ENCODE measurements at regions not wholly inside any gene's neighbourhood (a gene's known extent, or its start where the extent isn't known, plus 50 kb on each side); places are given as distances from the start of the nearest gene placed in this dataset.

DNA sequence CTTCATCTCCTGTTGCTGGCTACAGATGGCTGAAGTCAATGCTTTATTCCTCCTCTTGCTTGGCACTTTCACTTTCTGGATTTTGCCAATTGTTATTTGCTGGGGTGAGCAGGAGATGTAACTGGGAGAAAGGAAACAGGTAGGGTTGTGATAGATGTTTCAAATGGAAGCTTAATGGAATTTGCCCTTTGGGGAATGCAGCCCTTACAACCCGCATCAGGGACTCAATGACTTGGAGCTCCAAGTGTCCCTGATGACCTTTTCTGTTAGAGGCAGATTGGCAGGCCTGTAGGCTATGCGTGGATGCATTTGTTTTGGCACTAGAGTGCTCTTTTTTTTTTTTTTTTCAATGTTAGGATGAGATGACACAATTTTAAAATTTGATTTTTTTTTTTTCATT lies 219.9 kb upstream of the GLRA1 start:
- H3K27ac ChIP-seq (ENCODE audit: insufficient read depth in 1 of 2, low read depth in 1 of 2, low read length in 2 of 2, poor library complexity in 1 of 2, severe bottlenecking in 2 of 2) = no peak overlapping the region
- POLR2A ChIA-PET = no interaction called here
- WGBS (ENCODE audit: insufficient coverage) = 92% methylated on average over 1 of the region's 2 CpGs
- H3K4me1 ChIP-seq (ENCODE audit: control extremely low read depth in 1 of 4, control insufficient read depth in 4 of 4, insufficient read depth in 4 of 4, low read length in 3 of 4) = no peaks in the 10 kb centered on the region
- no peaks in the 10 kb centered on the region for H3K27me3 ChIP-seq (replicated peaks in 2 of 5; ENCODE audit: control insufficient read depth in 4 of 5, insufficient read depth in 5 of 5, low read length in 4 of 5)
- H3K4me3 ChIP-seq (ENCODE audit: control insufficient read depth in 1 of 7, extremely low read depth in 1 of 7, insufficient read depth in 4 of 7, low read depth in 2 of 7, low read length in 6 of 7) = no peak overlapping the region
- DNase-seq = no peak
- CTCF ChIA-PET = interaction anchor here (1.3 to 3.7 kb wide), 2 partner anchors 21 to 319 kb away, joined by 4 to 37 read pairs; no protein-coding TSS in a partner anchor
- no peaks in the 10 kb centered on the region for H3K36me3 ChIP-seq (ENCODE audit: control insufficient read depth in 4 of 4, insufficient read depth in 4 of 4, low read length in 3 of 4)
- no peaks in the 10 kb centered on the region for H3K9me3 ChIP-seq (ENCODE audit: control extremely low read depth in 1 of 5, control insufficient read depth in 4 of 5, insufficient read depth in 2 of 5, low read depth in 1 of 5, low read length in 4 of 5)

DNA sequence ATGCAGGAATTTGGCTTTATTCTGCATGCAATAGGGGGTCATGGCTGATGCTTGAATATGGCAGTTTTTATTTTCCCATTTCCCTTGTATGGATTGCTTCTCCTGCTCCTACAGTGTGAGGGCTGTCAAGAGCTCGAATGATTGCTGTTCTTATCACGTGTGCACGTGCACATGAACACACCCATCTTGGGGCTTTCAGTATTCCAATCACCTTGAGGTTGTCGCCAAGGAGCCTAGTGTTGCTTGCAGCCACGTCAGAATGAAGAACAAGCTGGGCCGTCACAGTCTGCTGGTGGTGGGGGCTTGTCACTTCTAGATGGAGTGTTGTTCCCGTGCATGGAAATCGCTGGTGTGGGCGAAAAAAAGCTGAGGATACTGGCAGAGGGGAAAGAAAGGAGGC lies 219.4 kb upstream of the GLRA1 start:
- no peak for DNase-seq
- CTCF ChIA-PET = interaction anchor here (1.3 to 3.7 kb wide), 2 partner anchors 22 to 318 kb away, joined by 4 to 37 read pairs; no protein-coding TSS in a partner anchor
- H3K4me3 ChIP-seq (ENCODE audit: control insufficient read depth in 1 of 7, extremely low read depth in 1 of 7, insufficient read depth in 4 of 7, low read depth in 2 of 7, low read length in 6 of 7) = no peak overlapping the region
- no peaks in the 10 kb centered on the region for H3K4me1 ChIP-seq (ENCODE audit: control extremely low read depth in 1 of 4, control insufficient read depth in 4 of 4, insufficient read depth in 4 of 4, low read length in 3 of 4)
- H3K36me3 ChIP-seq (ENCODE audit: control insufficient read depth in 4 of 4, insufficient read depth in 4 of 4, low read length in 3 of 4) = no peaks in the 10 kb centered on the region
- H3K27ac ChIP-seq (ENCODE audit: insufficient read depth in 1 of 2, low read depth in 1 of 2, low read length in 2 of 2, poor library complexity in 1 of 2, severe bottlenecking in 2 of 2) = no peak overlapping the region
- H3K27me3 ChIP-seq (replicated peaks in 2 of 5; ENCODE audit: control insufficient read depth in 4 of 5, insufficient read depth in 5 of 5, low read length in 4 of 5) = no peaks in the 10 kb centered on the region
- 94% methylated on average over 9 of the region's 9 CpGs for WGBS (ENCODE audit: insufficient coverage)
- POLR2A ChIA-PET = no interaction called here
- H3K9me3 ChIP-seq (ENCODE audit: control extremely low read depth in 1 of 5, control insufficient read depth in 4 of 5, insufficient read depth in 2 of 5, low read depth in 1 of 5, low read length in 4 of 5) = no peaks in the 10 kb centered on the region

DNA sequence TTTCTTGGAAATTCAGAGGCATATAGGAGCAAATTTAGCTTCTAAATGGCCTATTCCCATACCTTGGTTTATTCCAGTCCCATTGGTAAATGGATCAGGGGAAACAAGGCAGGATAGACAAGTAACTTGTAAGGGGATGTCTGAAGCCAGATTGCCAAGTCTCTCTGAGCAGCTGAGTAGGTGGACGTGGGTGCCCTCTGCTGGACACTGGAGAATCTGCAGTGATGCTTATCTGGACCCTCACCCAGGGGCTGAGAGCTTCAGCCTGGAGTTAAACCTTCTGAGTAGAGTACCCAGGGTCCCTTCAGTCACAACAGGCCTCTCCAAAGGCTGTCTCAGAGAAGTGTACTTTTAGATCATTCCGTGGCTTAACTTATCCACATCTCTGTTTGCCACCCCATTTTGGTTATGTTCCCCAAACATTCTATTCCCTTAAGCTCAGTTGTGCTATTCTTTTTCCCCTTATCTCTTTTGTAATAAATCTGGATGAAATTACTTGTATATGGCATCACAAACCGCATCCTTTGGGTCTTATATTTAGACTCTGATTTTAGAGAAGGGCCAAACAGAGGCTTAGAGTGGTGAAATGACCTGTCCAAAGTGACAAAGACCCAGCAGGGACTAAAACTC lies 218.3 kb upstream of the GLRA1 start:
- no peaks in the 10 kb centered on the region for H3K9me3 ChIP-seq (ENCODE audit: control extremely low read depth in 1 of 5, control insufficient read depth in 4 of 5, insufficient read depth in 2 of 5, low read depth in 1 of 5, low read length in 4 of 5)
- no peak overlapping the region for H3K4me3 ChIP-seq (ENCODE audit: control insufficient read depth in 1 of 7, extremely low read depth in 1 of 7, insufficient read depth in 4 of 7, low read depth in 2 of 7, low read length in 6 of 7)
- no peaks in the 10 kb centered on the region for H3K36me3 ChIP-seq (ENCODE audit: control insufficient read depth in 4 of 4, insufficient read depth in 4 of 4, low read length in 3 of 4)
- H3K27ac ChIP-seq (ENCODE audit: insufficient read depth in 1 of 2, low read depth in 1 of 2, low read length in 2 of 2, poor library complexity in 1 of 2, severe bottlenecking in 2 of 2) = no peak overlapping the region
- peaks cover 0 to 3% (median 0%) of the 10 kb centered on the region in 5 experiments for H3K27me3 ChIP-seq (replicated peaks in 2 of 5; ENCODE audit: control insufficient read depth in 4 of 5, insufficient read depth in 5 of 5, low read length in 4 of 5)
- H3K4me1 ChIP-seq (ENCODE audit: control extremely low read depth in 1 of 4, control insufficient read depth in 4 of 4, insufficient read depth in 4 of 4, low read length in 3 of 4) = no peaks in the 10 kb centered on the region
- CTCF ChIA-PET = interaction anchor here (1.0 to 3.7 kb wide), 3 partner anchors 8 to 371 kb away, joined by 3 to 37 read pairs (median 4); no protein-coding TSS in a partner anchor
- 40% methylated on average over 2 of the region's 3 CpGs for WGBS (ENCODE audit: insufficient coverage)
- POLR2A ChIA-PET = no interaction called here
- peak; percentile 22 to 59 (median 45) for DNase-seq

DNA sequence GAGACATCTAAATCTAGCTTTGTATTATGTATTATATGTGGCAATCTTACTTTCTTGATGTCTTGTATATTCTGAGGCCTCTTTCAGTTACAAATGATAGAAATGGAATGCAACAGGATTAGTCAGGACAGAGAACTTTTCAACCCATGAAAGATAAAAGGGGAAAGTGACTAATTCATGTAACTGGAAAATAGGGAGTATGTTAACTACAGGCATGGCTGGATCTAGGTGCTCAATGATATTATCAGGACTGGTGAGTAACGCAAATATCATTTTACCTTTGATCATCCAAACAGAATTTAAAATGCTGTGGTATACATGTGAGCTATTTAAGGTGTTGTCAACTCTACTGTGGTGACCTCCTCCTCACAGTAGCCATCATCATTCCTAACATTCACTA lies 215.7 kb upstream of the GLRA1 start:
- H3K27ac ChIP-seq (ENCODE audit: insufficient read depth in 1 of 2, low read depth in 1 of 2, low read length in 2 of 2, poor library complexity in 1 of 2, severe bottlenecking in 2 of 2) = no peak overlapping the region
- no peaks in the 10 kb centered on the region for H3K36me3 ChIP-seq (ENCODE audit: control insufficient read depth in 4 of 4, insufficient read depth in 4 of 4, low read length in 3 of 4)
- H3K9me3 ChIP-seq (ENCODE audit: control extremely low read depth in 1 of 5, control insufficient read depth in 4 of 5, insufficient read depth in 2 of 5, low read depth in 1 of 5, low read length in 4 of 5) = no peaks in the 10 kb centered on the region
- no peak for DNase-seq
- H3K4me1 ChIP-seq (ENCODE audit: control extremely low read depth in 1 of 4, control insufficient read depth in 4 of 4, insufficient read depth in 4 of 4, low read length in 3 of 4) = no peaks in the 10 kb centered on the region
- H3K27me3 ChIP-seq (replicated peaks in 2 of 5; ENCODE audit: control insufficient read depth in 4 of 5, insufficient read depth in 5 of 5, low read length in 4 of 5) = peaks cover 0 to 6% (median 0%) of the 10 kb centered on the region in 5 experiments
- POLR2A ChIA-PET = no interaction called here
- CTCF ChIA-PET = interaction anchor here (1.0 to 1.9 kb wide), 3 partner anchors 9 to 309 kb away, joined by 3 to 7 read pairs (median 3); no protein-coding TSS in a partner anchor
- H3K4me3 ChIP-seq (ENCODE audit: control insufficient read depth in 1 of 7, extremely low read depth in 1 of 7, insufficient read depth in 4 of 7, low read depth in 2 of 7, low read length in 6 of 7) = no peak overlapping the region
- no CpG with 5 or more reads among the region's 1 CpG for whole genome bisulfite sequencing (ENCODE audit: insufficient coverage)

DNA sequence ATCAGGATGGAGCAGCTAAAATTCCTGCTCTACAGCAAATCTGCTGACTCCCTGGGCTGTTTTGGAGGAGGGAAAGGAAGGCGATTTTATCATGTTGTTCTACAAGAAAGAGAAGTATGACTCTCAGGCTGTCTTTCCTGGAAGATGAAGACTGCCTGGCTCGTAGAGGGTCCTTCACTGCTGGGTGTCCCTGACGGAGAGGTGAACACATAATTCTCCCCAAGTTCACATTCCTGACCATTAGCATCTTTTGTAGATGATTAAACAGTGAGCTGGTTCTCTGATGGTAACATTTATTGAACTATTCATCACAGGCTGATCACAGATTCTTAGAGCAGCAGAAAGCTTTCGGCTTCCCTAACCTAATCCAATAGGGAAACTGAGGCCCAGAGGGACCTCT lies 212.4 kb upstream of the GLRA1 start:
- no peaks in the 10 kb centered on the region for H3K4me1 ChIP-seq (ENCODE audit: control extremely low read depth in 1 of 4, control insufficient read depth in 4 of 4, insufficient read depth in 4 of 4, low read length in 3 of 4)
- no peaks in the 10 kb centered on the region for H3K36me3 ChIP-seq (ENCODE audit: control insufficient read depth in 4 of 4, insufficient read depth in 4 of 4, low read length in 3 of 4)
- WGBS (ENCODE audit: insufficient coverage) = no CpG with 5 or more reads among the region's 4 CpGs
- H3K27ac ChIP-seq (ENCODE audit: insufficient read depth in 1 of 2, low read depth in 1 of 2, low read length in 2 of 2, poor library complexity in 1 of 2, severe bottlenecking in 2 of 2) = no peak overlapping the region
- no peaks in the 10 kb centered on the region for H3K9me3 ChIP-seq (ENCODE audit: control extremely low read depth in 1 of 5, control insufficient read depth in 4 of 5, insufficient read depth in 2 of 5, low read depth in 1 of 5, low read length in 4 of 5)
- CTCF ChIA-PET = no interaction called here
- peaks cover 0 to 6% (median 0%) of the 10 kb centered on the region in 5 experiments for H3K27me3 ChIP-seq (replicated peaks in 2 of 5; ENCODE audit: control insufficient read depth in 4 of 5, insufficient read depth in 5 of 5, low read length in 4 of 5)
- H3K4me3 ChIP-seq (ENCODE audit: control insufficient read depth in 1 of 7, extremely low read depth in 1 of 7, insufficient read depth in 4 of 7, low read depth in 2 of 7, low read length in 6 of 7) = no peak overlapping the region
- DNase-seq = no peak
- POLR2A ChIA-PET = no interaction called here

DNA sequence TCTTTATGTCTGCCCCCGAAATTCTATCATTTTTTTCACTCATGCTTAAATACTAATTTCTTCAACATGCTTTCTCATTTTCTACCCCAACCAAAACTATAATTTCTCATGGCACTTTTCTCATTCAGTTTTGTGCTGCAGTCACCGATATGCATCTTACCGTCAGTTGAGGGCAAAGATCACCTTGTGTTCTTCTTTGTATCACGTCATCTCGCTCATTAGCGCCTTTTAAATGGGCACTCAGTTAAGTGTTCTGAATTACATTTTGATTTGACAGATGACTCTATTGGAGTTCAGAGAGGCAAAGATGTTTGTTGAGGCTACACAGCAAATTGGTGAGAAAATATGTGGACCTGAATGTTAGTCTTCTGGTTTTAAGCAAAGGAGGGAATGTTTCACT lies 211.7 kb upstream of the GLRA1 start:
- WGBS (ENCODE audit: insufficient coverage) = no CpG with 5 or more reads among the region's 6 CpGs
- Histone ChIP-seq H3K9me3 (ENCODE audit: control extremely low read depth in 1 of 5, control insufficient read depth in 4 of 5, insufficient read depth in 2 of 5, low read depth in 1 of 5, low read length in 4 of 5) (no peaks in the 10 kb centered on the region), H3K27ac (ENCODE audit: insufficient read depth in 1 of 2, low read depth in 1 of 2, low read length in 2 of 2, poor library complexity in 1 of 2, severe bottlenecking in 2 of 2) (no peak overlapping the region), H3K4me1 (ENCODE audit: control extremely low read depth in 1 of 4, control insufficient read depth in 4 of 4, insufficient read depth in 4 of 4, low read length in 3 of 4) (no peaks in the 10 kb centered on the region), H3K36me3 (ENCODE audit: control insufficient read depth in 4 of 4, insufficient read depth in 4 of 4, low read length in 3 of 4) (no peaks in the 10 kb centered on the region), H3K27me3 (replicated peaks in 2 of 5; ENCODE audit: control insufficient read depth in 4 of 5, insufficient read depth in 5 of 5, low read length in 4 of 5) (peaks cover 0 to 6% (median 0%) of the 10 kb centered on the region in 5 experiments), H3K4me3 (ENCODE audit: control insufficient read depth in 1 of 7, extremely low read depth in 1 of 7, insufficient read depth in 4 of 7, low read depth in 2 of 7, low read length in 6 of 7) (no peak overlapping the region)
- CTCF ChIA-PET = no interaction called here
- no peak for DNase-seq
- POLR2A ChIA-PET = no interaction called here

DNA sequence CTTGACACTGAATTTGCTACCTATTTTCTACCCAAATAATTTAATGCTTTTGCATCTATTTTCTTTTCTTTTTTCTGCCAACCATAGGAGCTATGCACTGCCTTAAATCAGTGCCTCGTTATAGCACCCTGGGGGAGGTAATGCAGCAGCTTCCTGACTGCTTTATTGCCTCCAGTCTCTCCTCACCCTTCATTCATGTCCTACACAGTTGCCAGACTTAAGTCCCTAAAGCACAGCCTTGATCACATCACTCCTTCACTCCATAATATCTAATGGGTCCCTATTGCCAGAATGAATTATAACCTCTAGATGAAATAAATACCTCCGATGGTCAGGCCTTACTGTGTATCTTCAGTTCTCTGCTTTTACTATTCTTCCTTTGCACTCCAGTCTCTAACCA lies 211.2 kb upstream of the GLRA1 start:
- no peak for DNase-seq
- ChIA-PET POLR2A (no interaction called here), CTCF (no interaction called here)
- no CpG with 5 or more reads among the region's 2 CpGs for WGBS (ENCODE audit: insufficient coverage)
- H3K4me1 ChIP-seq (ENCODE audit: control extremely low read depth in 1 of 4, control insufficient read depth in 4 of 4, insufficient read depth in 4 of 4, low read length in 3 of 4) = no peaks in the 10 kb centered on the region
- peaks cover 0 to 6% (median 0%) of the 10 kb centered on the region in 5 experiments for H3K27me3 ChIP-seq (replicated peaks in 2 of 5; ENCODE audit: control insufficient read depth in 4 of 5, insufficient read depth in 5 of 5, low read length in 4 of 5)
- no peak overlapping the region for H3K4me3 ChIP-seq (ENCODE audit: control insufficient read depth in 1 of 7, extremely low read depth in 1 of 7, insufficient read depth in 4 of 7, low read depth in 2 of 7, low read length in 6 of 7)
- no peak overlapping the region for H3K27ac ChIP-seq (ENCODE audit: insufficient read depth in 1 of 2, low read depth in 1 of 2, low read length in 2 of 2, poor library complexity in 1 of 2, severe bottlenecking in 2 of 2)
- H3K36me3 ChIP-seq (ENCODE audit: control insufficient read depth in 4 of 4, insufficient read depth in 4 of 4, low read length in 3 of 4) = no peaks in the 10 kb centered on the region
- no peaks in the 10 kb centered on the region for H3K9me3 ChIP-seq (ENCODE audit: control extremely low read depth in 1 of 5, control insufficient read depth in 4 of 5, insufficient read depth in 2 of 5, low read depth in 1 of 5, low read length in 4 of 5)
